MM.1S (cell line): ENCODE measurements at regions not wholly inside any gene's neighbourhood (a gene's known extent, or its start where the extent isn't known, plus 50 kb on each side); places are given as distances from the start of the nearest gene placed in this dataset.
"Not testable (repeated sequence)": the region's sequence is repeated elsewhere in the genome, so short reads cannot be mapped to it uniquely, and the experiment has no call there.

Experiments used
- CTCF ChIP-seq: fragments of 300-600 bp; sonication (generic); IDR thresholded peaks from 2 replicates; pipeline ENCODE4 v1.5.1; 2016; ENCODE audit warnings: antibody characterized with exemption, low read length, mixed read lengths
- EZH2 ChIP-seq: fragments of 300-600 bp; sonication (generic); optimal IDR thresholded peaks from 2 replicates; pipeline ENCODE3; 2017; ENCODE audit warnings: low read depth, mild to moderate bottlenecking, antibody characterized with exemption, low read length, mixed read lengths
- EZH2phosphoT487 ChIP-seq: fragments of 300-600 bp; sonication (generic); IDR thresholded peaks from 2 replicates; pipeline ENCODE4 v1.6.1; 2018; ENCODE audit warnings: antibody characterized with exemption, low read length

- not testable (repeated sequence) for TF ChIP-seq CTCF, EZH2, EZH2phosphoT487
Observed at GRCh38 chr7:150084724-150085123, 211.0 kb downstream of the ATP6V0E2 start.
